Colon (tissue), 2 donors: ENCODE measurements at regions not wholly inside any gene's neighbourhood (a gene's known extent, or its start where the extent isn't known, plus 50 kb on each side); places are given as distances from the start of the nearest gene placed in this dataset.
"Not testable (repeated sequence)": the region's sequence is repeated elsewhere in the genome, so short reads cannot be mapped to it uniquely, and the experiment has no call there.

ENCODE experiments used
- FAIRE-seq: peaks from 2 replicates; lab custom pipeline; 2012; peaks lifted over from hg19 to GRCh38; lab: Jason Lieb, UNC
- donor health status: control.
- donor health status: control.

- FAIRE-seq: no peak
Observed at GRCh38 chrX:13381514-13381913, 61.7 kb upstream of the ATXN3L start.

GRCh38 chrX:13380211-13380610 is 60.4 kb upstream of the ATXN3L start:
- FAIRE-seq: no peak

- FAIRE-seq: not testable (repeated sequence)
Observed at GRCh38 chrX:13378562-13379518, 59.0 kb upstream of the ATXN3L start.

- no peak for FAIRE-seq
Observed at GRCh38 chrX:13377550-13377934, 57.7 kb upstream of the ATXN3L start.

- FAIRE-seq: no peak
Observed at GRCh38 chrX:13376857-13377549, 57.1 kb upstream of the ATXN3L start.

GRCh38 chrX:13375596-13375995 is 55.7 kb upstream of the ATXN3L start:
- not testable (repeated sequence) for FAIRE-seq

- no peak for FAIRE-seq
Observed at GRCh38 chrX:13374364-13374763, 54.5 kb upstream of the ATXN3L start.

- no peak for FAIRE-seq
Observed at GRCh38 chrX:13373431-13374187, 53.8 kb upstream of the ATXN3L start.

- no peak for FAIRE-seq
Observed at GRCh38 chrX:13373027-13373426, 53.2 kb upstream of the ATXN3L start.

- FAIRE-seq: no peak
Observed at GRCh38 chrX:13372203-13372980, 52.5 kb upstream of the ATXN3L start.

- FAIRE-seq: no peak
Observed at GRCh38 chrX:13371186-13371585, 51.3 kb upstream of the ATXN3L start.

GRCh38 chrX:13370713-13371112 is 50.9 kb upstream of the ATXN3L start:
- no peak for FAIRE-seq
